GM12878 (cell line): ENCODE measurements at regions not wholly inside any gene's neighbourhood (a gene's known extent, or its start where the extent isn't known, plus 50 kb on each side); places are given as distances from the start of the nearest gene placed in this dataset.

Experiments
- ATAC-seq: fragments of 200-7000 bp; cut with Tn5 transposase; 3 replicates; pipeline ENCODE4 v1.9.1; 2020; ENCODE audit warnings: mild to moderate bottlenecking, moderate library complexity
- BruUV-seq: library from RNA; stranded (reverse); fragments of 400-500 nt; replicated peaks from 2 replicates; lab custom pipeline; 2021; lab: Mats Ljungman, UMichigan
- CTCF ChIA-PET: fragments of 300-600 bp; sonication (Branson Sonifier 250); formaldehyde crosslinking; extraction: SDS; loops from one replicate; lab custom pipeline; 2021; ENCODE audit warnings: inconsistent platforms; lab: Yijun Ruan, JAX
- POLR2A ChIA-PET: fragments of 350-600 bp; formaldehyde crosslinking; extraction: SDS; loops from one replicate; lab custom pipeline; 2021; ENCODE audit warnings: inconsistent platforms; lab: Charles Lee
- RAD21 ChIA-PET: fragments of 300-600 bp; sonication (Branson Sonifier 250); formaldehyde crosslinking; loops from one replicate; lab custom pipeline; 2023; ENCODE audit warnings: antibody characterized with exemption; ENCODE audit not compliant: unreplicated experiment; lab: Charles Lee
- SMC1A ChIA-PET: fragments of 300-600 bp; sonication (Branson Sonifier 250); formaldehyde crosslinking; loops from one replicate; lab custom pipeline; 2023; ENCODE audit not compliant: unreplicated experiment, uncharacterized antibody; lab: Charles Lee
- DNase-seq: peaks from one replicate; pipeline ENCODE4 v3.0.0-alpha.2; 2011; ENCODE audit warnings: low read depth, low spot score
- FAIRE-seq: peaks from 3 replicates; lab custom pipeline; 2011; peaks lifted over from hg19 to GRCh38; lab: Jason Lieb, UNC
- H2AFZ ChIP-seq: 2 replicates; pipeline ENCODE4 v1.6.0; 2011; ENCODE audit warnings: low read depth, low read length, control low read depth; ENCODE audit not compliant: control insufficient read depth
- H3K27ac ChIP-seq: 2 replicates; pipeline ENCODE4 v1.5.1; 2011; ENCODE audit warnings: control low read depth; ENCODE audit not compliant: control insufficient read depth, insufficient read depth
- H3K27me3 ChIP-seq, 2 experiments: replicated peaks in 1 of 2; 2 replicates each; pipeline versions ENCODE4 v1.6.0 to v1.6.1; 2011; ENCODE audit warnings: low read length in 1 of 2; ENCODE audit not compliant: control insufficient read depth in 2 of 2, insufficient read depth in 2 of 2
- H3K36me3 ChIP-seq, 2 experiments: 2 replicates each; pipeline ENCODE4 v1.5.1; 2011; ENCODE audit warnings: low read length in 1 of 2; ENCODE audit not compliant: control insufficient read depth in 2 of 2, insufficient read depth in 2 of 2
- H3K4me1 ChIP-seq: 2 replicates; pipeline ENCODE4 v1.6.1; 2011; ENCODE audit warnings: mild to moderate bottlenecking, low read length, moderate library complexity, mixed read lengths; ENCODE audit not compliant: control insufficient read depth, insufficient read depth
- H3K4me2 ChIP-seq: 2 replicates; pipeline ENCODE4 v1.6.0; 2011; ENCODE audit warnings: control low read depth; ENCODE audit not compliant: control insufficient read depth, insufficient read depth
- H3K4me3 ChIP-seq: fragments of 200-600 bp; sonication (generic); 2 replicates; pipeline ENCODE4 v1.5.1; 2016
- H3K79me2 ChIP-seq: 2 replicates; pipeline ENCODE4 v1.6.0; 2011; ENCODE audit warnings: low read length; ENCODE audit not compliant: control insufficient read depth, insufficient read depth
- H3K9ac ChIP-seq: 2 replicates; pipeline ENCODE4 v1.8.0; 2011; ENCODE audit warnings: low read length, control low read depth, mixed read lengths; ENCODE audit not compliant: control insufficient read depth, insufficient read depth
- H3K9me3 ChIP-seq: replicated peaks from 3 replicates; pipeline ENCODE4 v1.5.1; 2011; ENCODE audit warnings: mild to moderate bottlenecking, low read length; ENCODE audit not compliant: control insufficient read depth, insufficient read depth
- H4K20me1 ChIP-seq: 2 replicates; pipeline ENCODE4 v1.6.0; 2011; ENCODE audit not compliant: control insufficient read depth, insufficient read depth
- E2F4 ChIP-seq: IDR thresholded peaks from 2 replicates; pipeline ENCODE4 v1.6.1; 2012; ENCODE audit warnings: low read depth, low read length, improper control_type of control experiment
- GATAD2B ChIP-seq: fragments of 450-650 bp; conservative IDR thresholded peaks from 2 replicates; pipeline ENCODE4 v1.6.1; 2017; ENCODE audit warnings: low read depth, mild to moderate bottlenecking, moderate library complexity
- IKZF2 ChIP-seq, 2 experiments: fragments of 450-650 bp; IDR thresholded peaks; 2 replicates each; pipeline ENCODE4 v1.6.1; 2017; ENCODE audit warnings: mild to moderate bottlenecking in 2 of 2, moderate library complexity in 2 of 2
- IRF5 ChIP-seq: fragments of 450-650 bp; IDR thresholded peaks from 2 replicates; pipeline ENCODE4 v1.6.1; 2017; ENCODE audit warnings: borderline replicate concordance
- MYB ChIP-seq: fragments of 150-350 bp; IDR thresholded peaks from 2 replicates; pipeline ENCODE4 v1.6.1; 2014; ENCODE audit warnings: mild to moderate bottlenecking, low read depth, low read length, borderline replicate concordance
- NR2C1 ChIP-seq: fragments of 450-650 bp; IDR thresholded peaks from 2 replicates; pipeline ENCODE4 v1.6.1; 2017; ENCODE audit warnings: antibody characterized with exemption, mild to moderate bottlenecking, moderate library complexity
- REST ChIP-seq: IDR thresholded peaks from 2 replicates; pipeline ENCODE4 v1.6.1; 2012; ENCODE audit warnings: mild to moderate bottlenecking, low read depth, low read length
- WGBS: methylation state at CpG from one replicate; pipeline ENCODE4 v1.1.6; 2016; ENCODE audit warnings: low lambda C conversion rate; ENCODE audit not compliant: insufficient replicate concordance, insufficient coverage; ENCODE audit errors: missing lambda C conversion rate; 5-methylcytosine and 5-hydroxymethylcytosine counted together
- in situ Hi-C: fragments of 300-500 bp; cut with MboI; formaldehyde crosslinking; loops from 9 replicates; pipeline ENCODE4 v1.14.3; 2018; ENCODE audit warnings: mixed read lengths
- intact Hi-C: fragments of 100-400 bp; cut with micrococcal nuclease; formaldehyde crosslinking; loops from one replicate; pipeline ENCODE4 v1.14.2; 2022; ENCODE audit not compliant: unreplicated experiment

GRCh38 chr5:68821056-68821455 is 272.8 kb upstream of the SLC30A5 start:
- Histone ChIP-seq H3K27ac (no peak overlapping the region), H3K79me2 (no peaks in the 10 kb centered on the region), H3K9ac (no peak overlapping the region), H3K27me3 (peaks cover 0 to 3% of the 10 kb centered on the region in 2 experiments; a peak in 2 of 4 replicates), H3K4me2 (no peak overlapping the region), H3K4me3 (no peak overlapping the region)
- POLR2A ChIA-PET, result no interaction called here
- DNase-seq (no peak), FAIRE-seq (no peak), ATAC-seq (no peak)
- RAD21 ChIA-PET, result no interaction called here
- intact Hi-C loops (no loop called here), in situ Hi-C loops (no loop called here)
- WGBS, result 53% methylated on average over 2 of the region's 2 CpGs
- no TSS peak for BruUV-seq
- TF ChIP-seq MYB (no peak), GATAD2B (no peak), REST (no peak), NR2C1 (no peak), E2F4 (no peak), IKZF2 (IDR thresholded peaks at IDR 0.05) (no peak), IRF5 (no peak)
- TF ChIP-seq, all 136 proteins: peak for 0
- Histone ChIP-seq H3K36me3 (no peaks in the 10 kb centered on the region), H3K4me1 (no peaks in the 10 kb centered on the region), H4K20me1 (no peaks in the 10 kb centered on the region), H2AFZ (no peak overlapping the region), H3K9me3 (no peaks in the 10 kb centered on the region)
- ChIA-PET CTCF (no interaction called here), SMC1A (no interaction called here)
